Iris pigment epithelial cell (primary cell): ENCODE measurements at regions not wholly inside any gene's neighbourhood (a gene's known extent, or its start where the extent isn't known, plus 50 kb on each side); places are given as distances from the start of the nearest gene placed in this dataset.

Experiments
- DNase-seq: peaks from one replicate; pipeline ENCODE4 v3.0.0-alpha.2; 2011; ENCODE audit warnings: low read depth

DNA sequence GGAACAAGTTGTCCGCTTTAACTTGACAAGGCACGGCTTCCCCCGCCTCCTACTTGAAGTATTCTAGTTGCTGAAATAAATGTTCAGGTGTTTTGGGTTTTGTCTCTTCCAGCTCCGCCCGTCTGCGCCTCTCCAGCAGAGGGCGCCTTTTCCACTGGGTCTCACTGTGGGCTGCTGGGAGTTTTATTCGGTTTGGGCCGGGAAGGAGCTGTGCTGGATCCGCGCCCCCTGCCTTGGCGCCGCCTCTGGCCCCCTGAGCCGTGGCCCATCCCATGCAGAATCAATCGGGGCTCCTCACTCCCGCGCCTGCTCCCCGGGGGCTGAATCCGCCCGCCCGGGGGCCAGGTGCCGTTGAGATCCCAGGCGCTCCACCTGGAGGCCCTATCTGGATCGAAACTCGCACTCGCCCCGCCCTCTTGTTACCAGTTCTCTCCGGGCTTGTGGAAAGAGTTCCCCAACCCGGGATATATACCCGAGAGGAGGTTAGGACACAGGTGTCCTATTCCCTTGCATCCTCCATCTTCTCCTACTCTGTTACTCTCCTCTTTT is 51.0 kb upstream of the TCF21 start:
- DNase-seq = peak; percentile 42
